SK-N-SH treated with all-trans-retinoic acid at 6 μM for 48 hours (cell line): ENCODE measurements at regions not wholly inside any gene's neighbourhood (a gene's known extent, or its start where the extent isn't known, plus 50 kb on each side); places are given as distances from the start of the nearest gene placed in this dataset.

Source experiments
- ATAC-seq: fragments of 200-7000 bp; cut with Tn5 transposase; 3 replicates; pipeline ENCODE4 v1.9.1; 2020; ENCODE audit warnings: mild to moderate bottlenecking, moderate library complexity
- ARNTL ChIP-seq: fragments of 450-650 bp; formaldehyde crosslinking; IDR thresholded peaks from 2 replicates; pipeline ENCODE4 v1.5.0; 2020; ENCODE audit warnings: low read depth, mild to moderate bottlenecking, moderate library complexity, borderline replicate concordance
- BACH2 ChIP-seq: fragments of 250-450 bp; sonication (Bioruptor Pico); IDR thresholded peaks from 2 replicates; pipeline ENCODE4 v1.9.0; 2021; ENCODE audit warnings: mild to moderate bottlenecking, borderline replicate concordance
- CREB5 ChIP-seq: fragments of 250-450 bp; sonication (Bioruptor Pico); IDR thresholded peaks from 2 replicates; pipeline ENCODE4 v1.5.1; 2020; ENCODE audit warnings: low read depth, mild to moderate bottlenecking, moderate library complexity
- CSDC2 ChIP-seq: fragments of 250-450 bp; sonication (Bioruptor Pico); IDR thresholded peaks from 2 replicates; pipeline ENCODE4 v1.5.0; 2020; ENCODE audit warnings: mild to moderate bottlenecking, moderate library complexity
- CSRNP3 ChIP-seq: fragments of 250-450 bp; sonication (Bioruptor Pico); IDR thresholded peaks from 2 replicates; pipeline ENCODE4 v1.5.1; 2021; ENCODE audit warnings: mild to moderate bottlenecking, moderate library complexity
- ESRRG ChIP-seq: fragments of 250-450 bp; sonication (Bioruptor Pico); IDR thresholded peaks from 2 replicates; pipeline ENCODE4 v1.6.1; 2021; ENCODE audit warnings: mild to moderate bottlenecking
- GLIS3 ChIP-seq: fragments of 250-450 bp; sonication (Bioruptor Pico); IDR thresholded peaks from 2 replicates; pipeline ENCODE4 v1.5.0; 2020; ENCODE audit warnings: mild to moderate bottlenecking, moderate library complexity
- ISL1 ChIP-seq: fragments of 250-450 bp; sonication (Bioruptor Pico); IDR thresholded peaks from 2 replicates; pipeline ENCODE4 v2.1.2; 2022; ENCODE audit warnings: mild to moderate bottlenecking, moderate library complexity
- PATZ1 ChIP-seq: fragments of 250-450 bp; sonication (Bioruptor Pico); IDR thresholded peaks from 2 replicates; pipeline ENCODE4 v1.8.0; 2020; ENCODE audit warnings: mild to moderate bottlenecking, moderate library complexity, borderline replicate concordance
- RARB ChIP-seq: fragments of 250-450 bp; sonication (Bioruptor Pico); IDR thresholded peaks from 2 replicates; pipeline ENCODE4 v1.8.0; 2021; ENCODE audit warnings: mild to moderate bottlenecking, moderate library complexity
- SNAI2 ChIP-seq: fragments of 250-450 bp; sonication (Bioruptor Pico); IDR thresholded peaks from 2 replicates; pipeline ENCODE4 v1.5.0; 2020; ENCODE audit warnings: mild to moderate bottlenecking, moderate library complexity
- TCF4 ChIP-seq: fragments of 250-450 bp; sonication (Bioruptor Pico); IDR thresholded peaks from 2 replicates; pipeline ENCODE4 v1.8.0; 2021; ENCODE audit warnings: mild to moderate bottlenecking, moderate library complexity, borderline replicate concordance
- TOX ChIP-seq: fragments of 250-450 bp; sonication (Bioruptor Pico); IDR thresholded peaks from 2 replicates; pipeline ENCODE4 v1.8.0; 2021; ENCODE audit warnings: mild to moderate bottlenecking, moderate library complexity, borderline replicate concordance
- ZFP3 ChIP-seq: fragments of 250-450 bp; sonication (Bioruptor Pico); IDR thresholded peaks from 2 replicates; pipeline ENCODE4 v1.5.0; 2020; ENCODE audit warnings: mild to moderate bottlenecking, moderate library complexity
- ZFP30 ChIP-seq: fragments of 450-650 bp; formaldehyde crosslinking; IDR thresholded peaks from 2 replicates; pipeline ENCODE4 v1.5.0; 2022; ENCODE audit warnings: mild to moderate bottlenecking, moderate library complexity
- ZNF565 ChIP-seq: fragments of 450-650 bp; formaldehyde crosslinking; conservative IDR thresholded peaks from 2 replicates; pipeline ENCODE4 v1.5.0; 2020; ENCODE audit warnings: low read depth, mild to moderate bottlenecking, moderate library complexity
- ZNF8 ChIP-seq: fragments of 450-650 bp; formaldehyde crosslinking; IDR thresholded peaks from 2 replicates; pipeline ENCODE4 v1.5.0; 2020; ENCODE audit warnings: mild to moderate bottlenecking, moderate library complexity

- no peak for ATAC-seq
- TF ChIP-seq ZNF8 (CRISPR knock-in tag) (no peak), ARNTL (CRISPR knock-in tag) (no peak), SNAI2 (no peak)
Measured at GRCh38 chr2:180174580-180174979, 167.5 kb upstream of the CWC22 start.

- no peak for ATAC-seq
- no peak for TF ChIP-seq ZFP30 (CRISPR knock-in tag)
- TF ChIP-seq RARB (CRISPR knock-in tag) = no peak
- TF ChIP-seq ISL1 (CRISPR knock-in tag) = no peak
- no peak for TF ChIP-seq PATZ1 (CRISPR knock-in tag)
- no peak for TF ChIP-seq CSDC2
- TF ChIP-seq ZNF565 = no peak
- no peak for TF ChIP-seq GLIS3 (CRISPR knock-in tag)
- TF ChIP-seq BACH2 (CRISPR knock-in tag) = no peak
- no peak for TF ChIP-seq ESRRG (CRISPR knock-in tag)
- no peak for TF ChIP-seq CSRNP3 (CRISPR knock-in tag)
- TF ChIP-seq ARNTL (CRISPR knock-in tag) = no peak
- no peak for TF ChIP-seq ZNF8 (CRISPR knock-in tag)
- TF ChIP-seq SNAI2 = no peak
Measured at GRCh38 chr2:180169474-180169873, 162.4 kb upstream of the CWC22 start.

GRCh38 chr2:180161415-180161814 lies 154.3 kb upstream of the CWC22 start:
- no peak for ATAC-seq
- TF ChIP-seq ZNF8 (CRISPR knock-in tag) = no peak
- TF ChIP-seq, all 23 proteins: peak for 0

- TF ChIP-seq CREB5 (CRISPR knock-in tag) = no peak
- TF ChIP-seq TOX = no peak
- TF ChIP-seq ZFP30 (CRISPR knock-in tag) = no peak
- TF ChIP-seq PATZ1 (CRISPR knock-in tag) = no peak
- no peak for TF ChIP-seq ESRRG (CRISPR knock-in tag)
- no peak for TF ChIP-seq ZNF565
- TF ChIP-seq ARNTL (CRISPR knock-in tag) = no peak
- no peak for TF ChIP-seq ZFP3 (CRISPR knock-in tag)
- ATAC-seq = no peak
Measured at GRCh38 chr2:180159921-180160320, 152.8 kb upstream of the CWC22 start.

- ATAC-seq = no peak
- TF ChIP-seq CSRNP3 (CRISPR knock-in tag) (no peak), ZFP30 (CRISPR knock-in tag) (no peak), ZNF8 (CRISPR knock-in tag) (no peak), ZNF565 (no peak), PATZ1 (CRISPR knock-in tag) (no peak), ARNTL (CRISPR knock-in tag) (no peak), SNAI2 (no peak), TCF4 (CRISPR knock-in tag) (no peak), ISL1 (CRISPR knock-in tag) (peak; percentile 13; the same call in 1 of the 2 replicates)
Measured at GRCh38 chr2:180158961-180159360, 151.9 kb upstream of the CWC22 start.
